ENCODE measurements at regions not wholly inside any gene's neighbourhood (a gene's known extent, or its start where the extent isn't known, plus 50 kb on each side); places are given as distances from the start of the nearest gene placed in this dataset.

- TF ChIP-seq ZNF610 (tag by site-specific recombination; IDR thresholded peaks at IDR 0.05; ENCODE audit: borderline replicate concordance), result no peak
- no peak for TF ChIP-seq ZNF354C (tag by site-specific recombination; IDR thresholded peaks at IDR 0.05; ENCODE audit: borderline replicate concordance, low read depth)
- TF ChIP-seq KLF8 (tag by site-specific recombination; IDR thresholded peaks at IDR 0.05), result no peak
- no peak for TF ChIP-seq GFI1B (tag by site-specific recombination; IDR thresholded peaks at IDR 0.05)
- no peak for TF ChIP-seq ZNF449 (tag by site-specific recombination; IDR thresholded peaks at IDR 0.05)
- TF ChIP-seq ZNF529 (tag by site-specific recombination; IDR thresholded peaks at IDR 0.05; ENCODE audit: insufficient replicate concordance), result no peak
- TF ChIP-seq ZNF530 (tag by site-specific recombination; IDR thresholded peaks at IDR 0.05; ENCODE audit: low read depth), result no peak
- no peak for TF ChIP-seq MZF1 (tag by site-specific recombination; IDR thresholded peaks at IDR 0.05; ENCODE audit: borderline replicate concordance)
- no peak for TF ChIP-seq ZNF76 (tag by site-specific recombination; IDR thresholded peaks at IDR 0.05; ENCODE audit: borderline replicate concordance, low read depth)
- no peak for TF ChIP-seq HOXD13 (CRISPR knock-in tag; IDR thresholded peaks at IDR 0.05; ENCODE audit: borderline replicate concordance)
- no peak for TF ChIP-seq PBX3 (CRISPR knock-in tag; IDR thresholded peaks at IDR 0.05)
- no peak for TF ChIP-seq ZSCAN16 (tag by site-specific recombination; IDR thresholded peaks at IDR 0.05)
- no peak for TF ChIP-seq ZIC2 (tag by site-specific recombination; IDR thresholded peaks at IDR 0.05)
- TF ChIP-seq SETDB1 (IDR thresholded peaks at IDR 0.05; ENCODE audit: insufficient read length, low read length), result no peak
- CTCF ChIA-PET, result no interaction called here
- Histone ChIP-seq H3K27ac (ENCODE audit: extremely low read depth, low read depth, low read length) (no peak overlapping the region), H3K36me3 (ENCODE audit: control insufficient read depth in 2 of 2, insufficient read depth in 1 of 2, low read length in 2 of 2) (no peaks in the 10 kb centered on the region), H3K4me1 (ENCODE audit: control insufficient read depth, insufficient read depth, low read length) (no peaks in the 10 kb centered on the region), H3K4me3 (ENCODE audit: low read depth, low read length) (no peak overlapping the region), H3K9me3 (ENCODE audit: control insufficient read depth, insufficient read depth, low read depth, low read length) (no peaks in the 10 kb centered on the region)
- POLR2A ChIA-PET, result no interaction called here
These were observed 257.6 kb downstream of the TAF11L14 start for GRCh38 chr5:17891881-17892280.

GRCh38 chr5:17893026-17893635 lies 258.9 kb downstream of the TAF11L14 start:
- Histone ChIP-seq H3K9me3 (ENCODE audit: control insufficient read depth, insufficient read depth, low read depth, low read length) (no peaks in the 10 kb centered on the region), H3K4me1 (ENCODE audit: control insufficient read depth, insufficient read depth, low read length) (no peaks in the 10 kb centered on the region), H3K27ac (ENCODE audit: extremely low read depth, low read depth, low read length) (no peak overlapping the region), H3K36me3 (ENCODE audit: control insufficient read depth in 2 of 2, insufficient read depth in 1 of 2, low read length in 2 of 2) (no peaks in the 10 kb centered on the region), H3K4me3 (ENCODE audit: low read depth, low read length) (no peak overlapping the region)
- ChIA-PET CTCF (interaction anchor here (1.0 kb wide), 1 partner anchor 678 kb away, joined by 3 read pairs; no protein-coding TSS in a partner anchor), POLR2A (no interaction called here)
- TF ChIP-seq ZNF18 (tag by site-specific recombination; IDR thresholded peaks at IDR 0.05) (no peak), ZNF548 (tag by site-specific recombination; IDR thresholded peaks at IDR 0.05) (no peak), ZSCAN5A (tag by site-specific recombination; IDR thresholded peaks at IDR 0.05) (no peak), ZBTB21 (tag by site-specific recombination; IDR thresholded peaks at IDR 0.05) (no peak), ZNF114 (tag by site-specific recombination; IDR thresholded peaks at IDR 0.05) (no peak), OSR2 (tag by site-specific recombination; IDR thresholded peaks at IDR 0.05) (no peak), ZNF510 (tag by site-specific recombination; IDR thresholded peaks at IDR 0.05; ENCODE audit: insufficient replicate concordance) (no peak), GLIS1 (tag by site-specific recombination; IDR thresholded peaks at IDR 0.05) (no peak), MZF1 (tag by site-specific recombination; IDR thresholded peaks at IDR 0.05; ENCODE audit: borderline replicate concordance) (no peak), ZNF704 (tag by site-specific recombination; IDR thresholded peaks at IDR 0.05) (no peak), ZFP69B (tag by site-specific recombination; IDR thresholded peaks at IDR 0.05) (no peak), ZNF670 (tag by site-specific recombination; IDR thresholded peaks at IDR 0.05; ENCODE audit: low read depth) (no peak), ZSCAN16 (tag by site-specific recombination; IDR thresholded peaks at IDR 0.05) (no peak), ZNF121 (tag by site-specific recombination; IDR thresholded peaks at IDR 0.05) (no peak), ZNF366 (tag by site-specific recombination; conservative IDR thresholded peaks at IDR 0.05) (no peak), ZNF174 (tag by site-specific recombination; IDR thresholded peaks at IDR 0.05) (no peak)

Measured in HEK293 (cell line).